Esophagus muscularis mucosa (tissue), 4 donors: ENCODE measurements at regions not wholly inside any gene's neighbourhood (a gene's known extent, or its start where the extent isn't known, plus 50 kb on each side); places are given as distances from the start of the nearest gene placed in this dataset.

Experiments used
- EP300 ChIP-seq: sonication (generic); formaldehyde crosslinking; IDR thresholded peaks from one replicate; pipeline ENCODE4 v1.6.1; 2017; ENCODE audit warnings: antibody characterized with exemption
- POLR2A ChIP-seq: fragments of 450-650 bp; IDR thresholded peaks from one replicate; pipeline ENCODE4 v1.6.1; 2017; ENCODE audit warnings: antibody characterized with exemption, moderate library complexity, mild to moderate bottlenecking, low read depth
- POLR2AphosphoS5 ChIP-seq, 2 donors: sonication (generic); formaldehyde crosslinking; IDR thresholded peaks; one replicate each; pipeline ENCODE4 v1.6.1; 2017; ENCODE audit warnings: antibody characterized with exemption in 2 of 2
- TF ChIP-seq, protein P1 (sequence below), 3 experiments: fragments of 200-600 bp in 2 of 3; fragments of 450-650 bp in 1 of 3; sonication (generic) in 2 of 3; IDR thresholded peaks; one replicate each; pipeline ENCODE4 v1.5.1; 2017 to 2019; ENCODE audit warnings: antibody characterized with exemption in 3 of 3, mild to moderate bottlenecking in 2 of 3, moderate library complexity in 1 of 3

DNA sequence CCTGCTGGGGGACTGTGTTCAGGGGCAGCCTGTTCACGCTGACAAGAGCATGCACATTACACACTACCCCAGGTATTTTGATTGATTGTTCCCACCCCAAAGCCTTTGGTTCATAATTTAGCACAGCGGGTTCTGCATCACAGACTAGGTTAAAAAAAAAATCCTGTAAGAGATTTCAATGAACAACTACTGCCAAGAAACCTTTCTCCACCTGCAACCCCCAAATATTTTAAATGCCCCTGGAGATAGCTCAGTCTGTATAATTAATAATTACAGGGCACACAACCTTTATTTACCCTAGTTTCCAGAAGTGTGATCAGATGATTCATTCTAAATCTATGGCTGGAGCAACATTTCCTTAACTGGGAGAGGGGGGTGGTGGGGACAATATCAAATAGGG is 87.6 kb downstream of the NR2F2 start:
- no peak for TF ChIP-seq POLR2A
- TF ChIP-seq, protein P1, sequence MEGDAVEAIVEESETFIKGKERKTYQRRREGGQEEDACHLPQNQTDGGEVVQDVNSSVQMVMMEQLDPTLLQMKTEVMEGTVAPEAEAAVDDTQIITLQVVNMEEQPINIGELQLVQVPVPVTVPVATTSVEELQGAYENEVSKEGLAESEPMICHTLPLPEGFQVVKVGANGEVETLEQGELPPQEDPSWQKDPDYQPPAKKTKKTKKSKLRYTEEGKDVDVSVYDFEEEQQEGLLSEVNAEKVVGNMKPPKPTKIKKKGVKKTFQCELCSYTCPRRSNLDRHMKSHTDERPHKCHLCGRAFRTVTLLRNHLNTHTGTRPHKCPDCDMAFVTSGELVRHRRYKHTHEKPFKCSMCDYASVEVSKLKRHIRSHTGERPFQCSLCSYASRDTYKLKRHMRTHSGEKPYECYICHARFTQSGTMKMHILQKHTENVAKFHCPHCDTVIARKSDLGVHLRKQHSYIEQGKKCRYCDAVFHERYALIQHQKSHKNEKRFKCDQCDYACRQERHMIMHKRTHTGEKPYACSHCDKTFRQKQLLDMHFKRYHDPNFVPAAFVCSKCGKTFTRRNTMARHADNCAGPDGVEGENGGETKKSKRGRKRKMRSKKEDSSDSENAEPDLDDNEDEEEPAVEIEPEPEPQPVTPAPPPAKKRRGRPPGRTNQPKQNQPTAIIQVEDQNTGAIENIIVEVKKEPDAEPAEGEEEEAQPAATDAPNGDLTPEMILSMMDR (IDR thresholded peaks at IDR 0.05) = no peak
- TF ChIP-seq EP300 = no peak
- no peak for TF ChIP-seq POLR2AphosphoS5 (IDR thresholded peaks at IDR 0.05)
